GM12878 (cell line): ENCODE measurements at regions not wholly inside any gene's neighbourhood (a gene's known extent, or its start where the extent isn't known, plus 50 kb on each side); places are given as distances from the start of the nearest gene placed in this dataset.

Experiments used
- ATAC-seq: fragments of 200-7000 bp; cut with Tn5 transposase; 3 replicates; pipeline ENCODE4 v1.9.1; 2020; ENCODE audit warnings: mild to moderate bottlenecking, moderate library complexity
- BruUV-seq: library from RNA; stranded (reverse); fragments of 400-500 nt; replicated peaks from 2 replicates; lab custom pipeline; 2021; lab: Mats Ljungman, UMichigan
- CTCF ChIA-PET: fragments of 300-600 bp; sonication (Branson Sonifier 250); formaldehyde crosslinking; extraction: SDS; loops from one replicate; lab custom pipeline; 2021; ENCODE audit warnings: inconsistent platforms; lab: Yijun Ruan, JAX
- POLR2A ChIA-PET: fragments of 350-600 bp; formaldehyde crosslinking; extraction: SDS; loops from one replicate; lab custom pipeline; 2021; ENCODE audit warnings: inconsistent platforms; lab: Charles Lee
- RAD21 ChIA-PET: fragments of 300-600 bp; sonication (Branson Sonifier 250); formaldehyde crosslinking; loops from one replicate; lab custom pipeline; 2023; ENCODE audit warnings: antibody characterized with exemption; ENCODE audit not compliant: unreplicated experiment; lab: Charles Lee
- SMC1A ChIA-PET: fragments of 300-600 bp; sonication (Branson Sonifier 250); formaldehyde crosslinking; loops from one replicate; lab custom pipeline; 2023; ENCODE audit not compliant: unreplicated experiment, uncharacterized antibody; lab: Charles Lee
- DNase-seq: peaks from one replicate; pipeline ENCODE4 v3.0.0-alpha.2; 2011; ENCODE audit warnings: low read depth, low spot score
- FAIRE-seq: peaks from 3 replicates; lab custom pipeline; 2011; peaks lifted over from hg19 to GRCh38; lab: Jason Lieb, UNC
- H2AFZ ChIP-seq: 2 replicates; pipeline ENCODE4 v1.6.0; 2011; ENCODE audit warnings: low read depth, low read length, control low read depth; ENCODE audit not compliant: control insufficient read depth
- H3K27ac ChIP-seq: 2 replicates; pipeline ENCODE4 v1.5.1; 2011; ENCODE audit warnings: control low read depth; ENCODE audit not compliant: control insufficient read depth, insufficient read depth
- H3K27me3 ChIP-seq, 2 experiments: replicated peaks in 1 of 2; 2 replicates each; pipeline versions ENCODE4 v1.6.0 to v1.6.1; 2011; ENCODE audit warnings: low read length in 1 of 2; ENCODE audit not compliant: control insufficient read depth in 2 of 2, insufficient read depth in 2 of 2
- H3K36me3 ChIP-seq, 2 experiments: 2 replicates each; pipeline ENCODE4 v1.5.1; 2011; ENCODE audit warnings: low read length in 1 of 2; ENCODE audit not compliant: control insufficient read depth in 2 of 2, insufficient read depth in 2 of 2
- H3K4me1 ChIP-seq: 2 replicates; pipeline ENCODE4 v1.6.1; 2011; ENCODE audit warnings: mild to moderate bottlenecking, low read length, moderate library complexity, mixed read lengths; ENCODE audit not compliant: control insufficient read depth, insufficient read depth
- H3K4me2 ChIP-seq: 2 replicates; pipeline ENCODE4 v1.6.0; 2011; ENCODE audit warnings: control low read depth; ENCODE audit not compliant: control insufficient read depth, insufficient read depth
- H3K4me3 ChIP-seq: fragments of 200-600 bp; sonication (generic); 2 replicates; pipeline ENCODE4 v1.5.1; 2016
- H3K79me2 ChIP-seq: 2 replicates; pipeline ENCODE4 v1.6.0; 2011; ENCODE audit warnings: low read length; ENCODE audit not compliant: control insufficient read depth, insufficient read depth
- H3K9ac ChIP-seq: 2 replicates; pipeline ENCODE4 v1.8.0; 2011; ENCODE audit warnings: low read length, control low read depth, mixed read lengths; ENCODE audit not compliant: control insufficient read depth, insufficient read depth
- H3K9me3 ChIP-seq: replicated peaks from 3 replicates; pipeline ENCODE4 v1.5.1; 2011; ENCODE audit warnings: mild to moderate bottlenecking, low read length; ENCODE audit not compliant: control insufficient read depth, insufficient read depth
- H4K20me1 ChIP-seq: 2 replicates; pipeline ENCODE4 v1.6.0; 2011; ENCODE audit not compliant: control insufficient read depth, insufficient read depth
- ATF2 ChIP-seq: IDR thresholded peaks from 2 replicates; pipeline ENCODE4 v1.6.1; 2012; ENCODE audit warnings: low read length, inconsistent platforms
- E2F8 ChIP-seq: fragments of 450-650 bp; IDR thresholded peaks from 2 replicates; pipeline ENCODE4 v1.6.1; 2018; ENCODE audit warnings: mild to moderate bottlenecking, low read depth, moderate library complexity; ENCODE audit not compliant: partially characterized antibody
- E4F1 ChIP-seq: fragments of 450-650 bp; IDR thresholded peaks from 2 replicates; pipeline ENCODE4 v1.6.1; 2018; ENCODE audit warnings: borderline replicate concordance, mild to moderate bottlenecking; ENCODE audit not compliant: partially characterized antibody
- EZH2 ChIP-seq: IDR thresholded peaks from 2 replicates; pipeline ENCODE4 v1.6.1; 2012; ENCODE audit warnings: low read depth, mild to moderate bottlenecking, control low read depth, inconsistent platforms, low read length, borderline replicate concordance; ENCODE audit not compliant: control insufficient read depth
- FOXK2 ChIP-seq: fragments of 450-650 bp; IDR thresholded peaks from 2 replicates; pipeline ENCODE4 v1.6.1; 2017; ENCODE audit warnings: mild to moderate bottlenecking, moderate library complexity
- JUNB ChIP-seq: IDR thresholded peaks from 2 replicates; pipeline ENCODE4 v1.6.1; 2016; ENCODE audit warnings: antibody characterized with exemption, mild to moderate bottlenecking
- SREBF2 ChIP-seq: IDR thresholded peaks from 2 replicates; pipeline ENCODE4 v1.6.1; 2012; ENCODE audit warnings: mild to moderate bottlenecking, low read length
- TAF1 ChIP-seq: IDR thresholded peaks from 2 replicates; pipeline ENCODE4 v1.6.1; 2011; ENCODE audit warnings: mild to moderate bottlenecking, low read depth, low read length, borderline replicate concordance
- TARDBP ChIP-seq: IDR thresholded peaks from 2 replicates; pipeline ENCODE4 v1.6.1; 2016; ENCODE audit warnings: borderline replicate concordance
- WRNIP1 ChIP-seq: IDR thresholded peaks from 2 replicates; pipeline ENCODE4 v1.6.1; 2011; ENCODE audit warnings: low read depth, low read length, improper control_type of control experiment, borderline replicate concordance
- YBX1 ChIP-seq: fragments of 450-650 bp; IDR thresholded peaks from 2 replicates; pipeline ENCODE4 v1.6.1; 2016; ENCODE audit warnings: antibody characterized with exemption
- ZNF384 ChIP-seq: IDR thresholded peaks from 2 replicates; pipeline ENCODE4 v1.6.1; 2012; ENCODE audit warnings: low read depth, mild to moderate bottlenecking, low read length, improper control_type of control experiment, borderline replicate concordance
- WGBS: methylation state at CpG from one replicate; pipeline ENCODE4 v1.1.6; 2016; ENCODE audit warnings: low lambda C conversion rate; ENCODE audit not compliant: insufficient replicate concordance, insufficient coverage; ENCODE audit errors: missing lambda C conversion rate; 5-methylcytosine and 5-hydroxymethylcytosine counted together
- in situ Hi-C: fragments of 300-500 bp; cut with MboI; formaldehyde crosslinking; loops from 9 replicates; pipeline ENCODE4 v1.14.3; 2018; ENCODE audit warnings: mixed read lengths
- intact Hi-C: fragments of 100-400 bp; cut with micrococcal nuclease; formaldehyde crosslinking; loops from one replicate; pipeline ENCODE4 v1.14.2; 2022; ENCODE audit not compliant: unreplicated experiment
- TF ChIP-seq, protein P1 (sequence below): IDR thresholded peaks from 2 replicates; pipeline ENCODE4 v1.6.1; 2012; ENCODE audit warnings: improper control_type of control experiment, low read depth, low read length; ENCODE audit not compliant: insufficient replicate concordance

- CTCF ChIA-PET, result interaction anchor here (1.1 to 1.8 kb wide), 3 partner anchors 10 to 11 kb away, joined by 3 to 4 read pairs (median 3); no protein-coding TSS in a partner anchor
- Histone ChIP-seq H3K4me2 (no peak overlapping the region), H3K36me3 (no peaks in the 10 kb centered on the region), H3K4me3 (no peak overlapping the region), H3K27ac (no peak overlapping the region), H3K9me3 (no peaks in the 10 kb centered on the region), H3K27me3 (no peaks in the 10 kb centered on the region), H3K79me2 (no peaks in the 10 kb centered on the region), H3K4me1 (no peaks in the 10 kb centered on the region), H4K20me1 (no peaks in the 10 kb centered on the region), H3K9ac (no peak overlapping the region), H2AFZ (no peak overlapping the region)
- FAIRE-seq (no peak), ATAC-seq (no peak), DNase-seq (no peak)
- SMC1A ChIA-PET, result interaction anchor here (3.3 kb wide), 1 partner anchor 9 kb away, joined by 14 read pairs; no protein-coding TSS in a partner anchor
- intact Hi-C loops, result no loop called here
- POLR2A ChIA-PET, result no interaction called here
- RAD21 ChIA-PET, result no interaction called here
- no TSS peak for BruUV-seq
- in situ Hi-C loops, result no loop called here
- 0% methylated on average over 1 of the region's 1 CpG for WGBS
- no peak for TF ChIP-seq WRNIP1
- TF ChIP-seq ZNF384, result no peak
- TF ChIP-seq, protein P1, sequence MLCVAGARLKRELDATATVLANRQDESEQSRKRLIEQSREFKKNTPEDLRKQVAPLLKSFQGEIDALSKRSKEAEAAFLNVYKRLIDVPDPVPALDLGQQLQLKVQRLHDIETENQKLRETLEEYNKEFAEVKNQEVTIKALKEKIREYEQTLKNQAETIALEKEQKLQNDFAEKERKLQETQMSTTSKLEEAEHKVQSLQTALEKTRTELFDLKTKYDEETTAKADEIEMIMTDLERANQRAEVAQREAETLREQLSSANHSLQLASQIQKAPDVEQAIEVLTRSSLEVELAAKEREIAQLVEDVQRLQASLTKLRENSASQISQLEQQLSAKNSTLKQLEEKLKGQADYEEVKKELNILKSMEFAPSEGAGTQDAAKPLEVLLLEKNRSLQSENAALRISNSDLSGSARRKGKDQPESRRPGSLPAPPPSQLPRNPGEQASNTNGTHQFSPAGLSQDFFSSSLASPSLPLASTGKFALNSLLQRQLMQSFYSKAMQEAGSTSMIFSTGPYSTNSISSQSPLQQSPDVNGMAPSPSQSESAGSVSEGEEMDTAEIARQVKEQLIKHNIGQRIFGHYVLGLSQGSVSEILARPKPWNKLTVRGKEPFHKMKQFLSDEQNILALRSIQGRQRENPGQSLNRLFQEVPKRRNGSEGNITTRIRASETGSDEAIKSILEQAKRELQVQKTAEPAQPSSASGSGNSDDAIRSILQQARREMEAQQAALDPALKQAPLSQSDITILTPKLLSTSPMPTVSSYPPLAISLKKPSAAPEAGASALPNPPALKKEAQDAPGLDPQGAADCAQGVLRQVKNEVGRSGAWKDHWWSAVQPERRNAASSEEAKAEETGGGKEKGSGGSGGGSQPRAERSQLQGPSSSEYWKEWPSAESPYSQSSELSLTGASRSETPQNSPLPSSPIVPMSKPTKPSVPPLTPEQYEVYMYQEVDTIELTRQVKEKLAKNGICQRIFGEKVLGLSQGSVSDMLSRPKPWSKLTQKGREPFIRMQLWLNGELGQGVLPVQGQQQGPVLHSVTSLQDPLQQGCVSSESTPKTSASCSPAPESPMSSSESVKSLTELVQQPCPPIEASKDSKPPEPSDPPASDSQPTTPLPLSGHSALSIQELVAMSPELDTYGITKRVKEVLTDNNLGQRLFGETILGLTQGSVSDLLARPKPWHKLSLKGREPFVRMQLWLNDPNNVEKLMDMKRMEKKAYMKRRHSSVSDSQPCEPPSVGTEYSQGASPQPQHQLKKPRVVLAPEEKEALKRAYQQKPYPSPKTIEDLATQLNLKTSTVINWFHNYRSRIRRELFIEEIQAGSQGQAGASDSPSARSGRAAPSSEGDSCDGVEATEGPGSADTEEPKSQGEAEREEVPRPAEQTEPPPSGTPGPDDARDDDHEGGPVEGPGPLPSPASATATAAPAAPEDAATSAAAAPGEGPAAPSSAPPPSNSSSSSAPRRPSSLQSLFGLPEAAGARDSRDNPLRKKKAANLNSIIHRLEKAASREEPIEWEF, result no peak
- TF ChIP-seq FOXK2, result no peak
- no peak for TF ChIP-seq TAF1
- no peak for TF ChIP-seq JUNB
- no peak for TF ChIP-seq E2F8
- no peak for TF ChIP-seq YBX1
- TF ChIP-seq SREBF2, result no peak
- no peak for TF ChIP-seq EZH2
- no peak for TF ChIP-seq TARDBP
- TF ChIP-seq ATF2, result no peak
- no peak for TF ChIP-seq E4F1
Measured at GRCh38 chr9:19936598-19936997, 147.8 kb upstream of the SLC24A2 start.
